HS-27A (cell line): ENCODE measurements at regions not wholly inside any gene's neighbourhood (a gene's known extent, or its start where the extent isn't known, plus 50 kb on each side); places are given as distances from the start of the nearest gene placed in this dataset.
"Not testable (repeated sequence)": the region's sequence is repeated elsewhere in the genome, so short reads cannot be mapped to it uniquely, and the experiment has no call there.

Experiments
- DNase-seq: peaks from one replicate; pipeline ENCODE4 v3.0.0-alpha.2; 2012; ENCODE audit warnings: low read depth, missing footprints

GRCh38 chr17:14547016-14547415 is 246.1 kb downstream of the HS3ST3B1 start:
- no peak for DNase-seq

- no peak for DNase-seq
Observed at GRCh38 chr17:14545156-14545906, 244.4 kb downstream of the HS3ST3B1 start.

- DNase-seq: no peak
Observed at GRCh38 chr17:14541714-14542113, 240.8 kb downstream of the HS3ST3B1 start.

- DNase-seq: no peak
Observed at GRCh38 chr17:14539801-14540200, 238.9 kb downstream of the HS3ST3B1 start.

- not testable (repeated sequence) for DNase-seq
Observed at GRCh38 chr17:14532242-14532641, 231.4 kb downstream of the HS3ST3B1 start.

GRCh38 chr17:14525551-14526455 is 224.9 kb downstream of the HS3ST3B1 start:
- DNase-seq: no peak

GRCh38 chr17:14522795-14523387 is 222.0 kb downstream of the HS3ST3B1 start:
- DNase-seq: no peak

GRCh38 chr17:14518919-14519318 is 218.0 kb downstream of the HS3ST3B1 start:
- not testable (repeated sequence) for DNase-seq

GRCh38 chr17:14514973-14515372 is 214.1 kb downstream of the HS3ST3B1 start:
- DNase-seq: no peak

- no peak for DNase-seq
Observed at GRCh38 chr17:14513835-14514234, 213.0 kb downstream of the HS3ST3B1 start.

- DNase-seq: no peak
Observed at GRCh38 chr17:14510136-14510535, 209.3 kb downstream of the HS3ST3B1 start.

- no peak for DNase-seq
Observed at GRCh38 chr17:14508156-14508555, 207.3 kb downstream of the HS3ST3B1 start.

GRCh38 chr17:14506364-14506763 is 205.5 kb downstream of the HS3ST3B1 start:
- no peak for DNase-seq

- no peak for DNase-seq
Observed at GRCh38 chr17:14505606-14506005, 204.7 kb downstream of the HS3ST3B1 start.

- DNase-seq: no peak
Observed at GRCh38 chr17:14499976-14500375, 199.1 kb downstream of the HS3ST3B1 start.

GRCh38 chr17:14498812-14499211 is 197.9 kb downstream of the HS3ST3B1 start:
- no peak for DNase-seq

- DNase-seq: no peak
Observed at GRCh38 chr17:14494161-14494560, 193.3 kb downstream of the HS3ST3B1 start.

- no peak for DNase-seq
Observed at GRCh38 chr17:14489986-14490385, 189.1 kb downstream of the HS3ST3B1 start.

- DNase-seq: no peak
Observed at GRCh38 chr17:14488958-14489550, 188.2 kb downstream of the HS3ST3B1 start.

GRCh38 chr17:14487068-14487467 is 186.2 kb downstream of the HS3ST3B1 start:
- DNase-seq: no peak

- no peak for DNase-seq
Observed at GRCh38 chr17:14482715-14483114, 181.8 kb downstream of the HS3ST3B1 start.

GRCh38 chr17:14481664-14482063 is 180.8 kb downstream of the HS3ST3B1 start:
- DNase-seq: no peak
